OCI-M1 (cell line): ENCODE measurements at regions not wholly inside any gene's neighbourhood (a gene's known extent, or its start where the extent isn't known, plus 50 kb on each side); places are given as distances from the start of the nearest gene placed in this dataset.
"Not testable (repeated sequence)": the region's sequence is repeated elsewhere in the genome, so short reads cannot be mapped to it uniquely, and the experiment has no call there.

Source experiments
- DNase-seq: peaks from one replicate; lab custom pipeline; 2025; lab: John Stamatoyannopoulos, UW

DNA sequence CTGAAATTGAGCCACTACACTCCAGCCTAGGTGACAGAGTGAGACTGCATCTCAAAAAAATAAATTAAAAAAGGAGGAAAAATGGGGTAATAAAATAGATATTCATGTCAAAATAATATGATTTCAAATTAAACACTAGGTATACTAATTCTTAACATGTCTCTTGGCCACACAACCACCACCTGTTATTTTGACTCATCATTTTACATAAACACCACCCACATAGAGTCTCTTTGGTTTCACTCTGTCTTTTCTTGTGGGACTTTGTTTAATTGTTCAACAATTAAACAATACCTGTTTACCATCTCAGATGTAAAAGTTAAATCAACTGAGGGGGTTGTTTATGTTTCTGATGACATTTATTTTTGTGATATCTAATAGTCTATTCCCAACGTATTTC is 476.8 kb upstream of the ADGRB3 start:
- DNase-seq: no peak

DNA sequence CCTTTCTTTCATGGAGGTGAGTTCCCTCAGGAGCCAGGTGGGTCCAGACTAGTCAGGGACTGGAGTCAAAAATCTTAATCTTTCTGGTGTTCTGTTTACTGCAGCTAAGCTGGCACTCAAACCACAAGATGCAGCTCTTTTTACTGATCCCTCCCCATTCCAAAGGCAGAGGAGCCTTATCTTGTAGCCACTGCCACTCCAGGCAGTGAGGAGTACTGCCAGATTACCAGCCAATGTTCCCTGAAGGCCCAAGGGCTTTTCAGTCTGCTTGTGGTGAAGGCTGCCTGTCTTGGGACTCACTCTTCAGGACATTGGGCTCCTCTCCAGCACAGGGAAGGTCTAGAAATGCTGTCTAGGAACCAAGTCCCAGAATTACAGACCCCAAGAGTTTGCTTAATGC is 490.4 kb upstream of the ADGRB3 start:
- DNase-seq: peak; percentile 71

DNA sequence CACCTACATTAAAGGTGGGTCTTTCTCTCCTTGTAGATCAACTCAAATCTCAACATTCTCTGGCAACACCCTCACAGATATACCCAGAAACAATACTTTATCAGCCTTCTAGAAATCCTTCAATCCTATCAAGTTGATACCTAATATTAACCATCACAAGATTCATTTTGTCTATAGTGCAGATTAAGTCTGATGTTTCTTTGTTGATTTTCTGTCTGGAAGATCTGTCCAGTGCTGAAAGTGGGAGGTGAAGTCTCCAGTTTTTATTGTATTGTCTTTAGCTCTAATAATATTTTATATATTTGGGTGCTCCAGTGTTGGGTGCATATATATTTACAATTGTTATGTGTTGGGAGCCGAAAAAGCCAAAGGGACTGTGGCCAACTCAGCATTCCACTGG is 493.9 kb upstream of the ADGRB3 start:
- DNase-seq: no peak

DNA sequence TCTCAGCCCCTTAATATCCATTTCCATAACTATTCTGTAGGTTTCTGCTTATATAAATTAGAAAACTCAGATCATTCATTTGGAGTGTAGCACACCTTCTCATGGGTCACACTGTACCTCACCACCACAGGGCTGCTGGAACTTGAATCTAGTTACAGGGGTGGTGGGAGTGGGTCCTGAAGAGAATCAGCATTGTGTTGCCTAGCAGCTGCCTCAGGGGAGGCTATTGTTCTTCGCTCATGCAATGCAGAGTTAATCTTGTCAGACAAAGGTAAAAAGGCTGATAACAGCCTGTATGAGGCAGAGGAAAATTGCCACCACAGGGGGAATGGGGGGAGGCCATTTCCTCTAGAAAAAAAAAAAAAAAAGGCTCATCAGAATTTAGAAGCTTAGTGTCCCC is 496.0 kb upstream of the ADGRB3 start:
- no peak for DNase-seq

DNA sequence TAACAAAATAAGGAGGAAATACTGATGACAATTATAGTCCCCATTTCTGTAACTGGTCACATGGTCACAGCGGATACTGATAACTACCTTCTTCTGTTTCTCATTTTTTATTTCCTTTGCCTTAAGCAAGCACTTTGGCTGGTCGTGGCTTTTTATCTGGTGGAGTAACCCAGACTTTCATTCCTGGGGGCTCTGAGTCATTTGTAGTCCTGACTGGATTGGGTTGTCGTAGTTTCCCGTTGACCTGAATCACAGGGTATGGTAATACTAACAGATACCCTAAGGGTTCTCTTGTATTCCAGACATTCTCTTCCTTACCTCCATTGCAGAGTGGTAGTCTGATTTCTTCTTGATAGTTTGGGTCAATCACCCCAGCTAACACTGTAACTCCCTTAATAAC is 500.3 kb upstream of the ADGRB3 start:
- DNase-seq: no peak

DNA sequence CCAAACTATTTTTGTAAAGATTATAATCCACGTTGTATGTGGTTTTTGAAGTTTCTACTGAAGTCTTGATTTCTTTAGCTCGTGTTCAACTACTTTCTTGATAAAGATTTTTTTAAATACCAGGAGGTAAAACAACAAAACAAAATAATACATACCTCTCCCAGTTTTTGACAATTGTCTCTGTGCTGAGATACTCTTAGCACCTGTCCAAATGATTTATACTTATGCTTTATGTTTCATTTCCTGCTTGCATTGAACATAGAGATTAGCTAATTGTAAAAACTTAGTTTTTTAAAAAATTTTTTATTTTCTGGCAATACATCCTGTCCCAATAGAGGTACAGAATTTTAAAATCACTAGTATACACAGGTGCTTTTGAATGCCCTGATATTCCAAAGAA is 506.9 kb upstream of the ADGRB3 start:
- peak; percentile 45 for DNase-seq

DNA sequence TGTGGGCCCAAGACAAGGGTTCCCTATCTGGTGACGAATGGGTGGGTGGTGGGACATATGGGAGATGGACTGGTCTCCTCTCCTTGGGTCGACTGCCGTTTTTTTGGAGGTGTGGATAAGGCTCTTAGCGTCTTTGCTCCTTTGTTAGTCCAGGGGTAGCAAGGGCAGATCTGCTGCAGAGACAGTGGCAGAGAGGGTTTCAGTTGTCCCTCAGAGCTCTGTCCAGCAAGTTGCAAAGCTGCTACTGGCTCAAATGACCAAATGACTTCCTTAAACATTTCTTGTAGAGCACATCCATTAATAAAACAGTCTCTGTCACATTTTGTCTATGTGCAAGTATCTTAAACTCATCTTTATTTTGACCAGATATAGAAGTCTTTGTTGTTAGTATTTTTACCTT is 508.0 kb upstream of the ADGRB3 start:
- no peak for DNase-seq

DNA sequence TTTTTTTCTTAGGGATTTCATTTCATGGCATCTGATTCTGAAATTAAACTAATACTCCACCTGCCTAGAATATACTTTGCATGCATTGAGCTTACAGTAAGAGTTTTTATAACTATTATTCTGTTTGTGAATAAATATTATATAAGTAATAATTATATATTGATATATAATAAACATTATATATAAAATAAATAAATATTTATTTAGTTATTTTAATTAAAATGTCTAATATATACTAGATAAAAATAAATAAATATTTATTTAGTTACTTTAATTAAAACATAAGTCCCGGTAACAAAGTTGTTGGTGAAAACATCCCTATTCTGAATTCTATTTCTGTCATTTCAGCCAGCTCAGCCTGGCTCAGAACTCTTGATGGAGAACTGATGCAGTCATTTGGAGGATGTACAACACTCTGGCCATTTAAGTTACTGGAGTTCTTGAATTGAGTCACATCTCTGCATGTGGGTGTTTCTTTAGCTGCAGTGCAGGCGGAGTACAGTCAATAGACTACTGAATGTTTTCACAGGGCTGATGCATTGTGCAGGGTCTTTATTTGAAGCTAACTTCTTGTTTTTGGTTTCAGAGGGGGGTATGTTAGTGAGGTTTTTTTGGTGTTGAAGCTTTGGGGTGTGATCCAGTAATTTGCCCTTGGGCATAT is 508.9 kb upstream of the ADGRB3 start:
- DNase-seq: no peak

DNA sequence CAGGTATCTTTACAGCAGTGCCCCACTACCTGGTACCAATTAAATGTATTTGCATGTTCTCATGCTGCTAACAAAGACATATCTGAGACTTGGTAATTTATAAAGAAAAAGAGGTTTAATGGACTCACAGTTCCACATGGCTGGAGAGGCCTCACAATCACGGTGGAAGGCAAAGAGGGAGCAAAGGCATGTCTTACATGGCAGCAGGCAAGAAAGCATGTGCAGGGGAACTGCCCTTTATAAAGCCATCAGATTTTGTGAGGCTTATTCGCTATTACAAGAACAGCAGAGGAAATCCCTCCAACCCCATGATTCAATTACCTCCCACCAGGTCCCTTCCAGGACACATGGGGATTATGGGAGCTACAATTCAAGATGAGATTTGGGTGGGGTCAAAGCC is 512.1 kb upstream of the ADGRB3 start:
- not testable (repeated sequence) for DNase-seq

DNA sequence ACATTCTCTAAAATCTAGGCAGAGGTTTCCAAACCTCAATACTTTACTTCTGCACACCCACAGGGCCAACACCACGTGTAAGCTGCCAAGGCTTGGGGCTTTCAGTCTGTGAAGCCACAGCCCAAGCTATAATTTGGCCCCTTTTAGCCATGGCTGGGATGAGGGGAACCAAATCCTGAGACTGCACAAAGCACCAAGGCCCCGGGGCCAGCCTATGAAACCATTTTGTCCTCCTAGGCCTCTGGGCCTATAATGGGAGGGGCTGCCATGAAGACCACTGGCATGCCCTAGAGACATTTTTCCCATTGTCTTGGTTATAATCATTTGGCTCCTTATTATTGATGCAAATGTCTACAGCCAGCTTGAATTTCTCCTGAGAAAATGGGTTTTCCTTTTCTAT is 513.0 kb upstream of the ADGRB3 start:
- DNase-seq: no peak

DNA sequence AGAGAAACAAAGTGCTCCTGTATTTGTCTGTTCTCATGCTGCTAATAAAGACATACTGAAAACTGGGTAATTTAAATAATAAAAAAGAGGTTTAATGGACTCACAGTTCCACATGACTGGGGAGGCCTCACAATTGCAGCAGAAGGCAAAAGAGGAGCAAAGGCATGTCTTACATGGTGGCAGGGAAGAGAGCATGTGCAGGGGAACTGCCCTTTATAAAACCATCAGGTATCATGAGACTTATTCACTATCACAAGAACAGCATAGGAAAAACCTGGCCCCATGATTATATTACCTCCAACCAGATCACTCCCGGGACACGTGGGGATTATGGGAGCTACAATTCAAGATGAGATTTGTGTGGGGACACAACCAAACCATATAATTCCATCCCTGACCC is 514.1 kb upstream of the ADGRB3 start:
- DNase-seq: not testable (repeated sequence)

DNA sequence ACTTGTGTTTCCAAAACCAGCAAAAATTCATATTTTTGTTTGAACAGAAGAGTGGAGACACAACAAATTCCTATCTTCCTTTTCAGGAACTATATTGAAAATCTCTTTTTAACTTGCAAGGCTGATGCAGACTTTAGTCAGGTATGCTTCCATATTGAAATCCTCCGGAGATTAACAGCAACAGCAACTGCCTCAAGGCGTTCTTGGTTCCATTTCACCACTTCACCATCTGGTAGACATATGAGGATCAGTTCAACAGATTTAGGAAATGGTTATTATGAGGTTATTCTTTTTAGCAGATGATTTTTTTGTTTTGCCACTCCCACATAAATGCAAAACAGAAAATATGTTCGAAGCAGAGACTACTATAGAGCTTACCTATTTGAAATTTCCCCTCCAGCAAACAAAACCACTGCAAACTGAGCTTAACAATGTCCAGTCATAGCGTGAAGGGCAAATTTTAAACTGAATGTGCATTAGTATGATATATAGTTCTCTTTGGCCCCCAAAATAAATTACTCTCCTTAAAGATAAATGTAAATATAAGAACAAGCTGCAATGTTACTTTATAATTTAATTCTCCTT is 520.5 kb upstream of the ADGRB3 start:
- DNase-seq: no peak

DNA sequence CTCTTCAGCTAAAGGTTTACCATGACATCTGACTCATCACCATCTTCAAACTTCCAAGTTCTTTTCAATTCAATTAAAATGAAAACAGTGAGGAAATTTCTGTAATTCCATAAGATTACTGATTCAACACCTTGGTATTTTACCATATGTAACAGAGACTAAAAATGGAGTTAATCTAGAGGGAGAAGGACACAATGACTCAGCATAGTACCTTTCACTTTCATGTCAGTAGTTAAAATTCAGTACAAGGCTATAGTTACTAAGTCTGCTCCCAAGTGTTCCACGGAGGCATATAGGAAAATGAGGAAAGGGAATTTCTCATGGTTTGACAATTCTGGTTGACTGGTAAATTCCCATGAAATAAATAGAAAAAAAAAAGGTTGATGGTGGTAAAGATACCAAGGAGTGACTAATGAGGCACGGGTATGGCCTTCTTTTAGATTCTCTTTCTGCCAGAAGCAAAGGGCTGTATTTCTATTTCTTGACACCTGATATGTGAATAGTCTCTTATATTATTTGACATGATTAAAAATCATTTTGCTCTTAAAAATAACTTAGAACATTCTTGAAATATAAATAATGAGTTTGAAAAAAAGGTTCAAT is 526.7 kb upstream of the ADGRB3 start:
- DNase-seq: peak; percentile 75

DNA sequence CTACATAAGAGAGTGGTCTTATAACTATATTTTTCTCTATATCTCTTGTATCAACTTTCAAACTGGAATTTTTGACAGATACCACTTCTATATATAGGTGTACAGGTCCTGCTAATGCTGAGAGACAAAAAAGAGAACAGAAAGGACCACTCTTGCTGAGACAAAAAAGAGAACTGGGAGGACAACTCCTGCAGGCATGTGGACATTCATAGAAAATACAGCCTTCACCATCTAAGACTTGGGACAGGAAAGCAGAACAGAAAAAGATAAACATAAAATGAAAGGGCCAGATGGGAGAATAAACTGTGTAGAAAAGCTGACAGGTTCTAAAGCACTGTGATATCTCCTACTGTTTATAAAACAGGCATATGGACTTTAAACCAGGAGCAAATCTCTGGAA is 541.0 kb upstream of the ADGRB3 start:
- DNase-seq: peak; percentile 76

DNA sequence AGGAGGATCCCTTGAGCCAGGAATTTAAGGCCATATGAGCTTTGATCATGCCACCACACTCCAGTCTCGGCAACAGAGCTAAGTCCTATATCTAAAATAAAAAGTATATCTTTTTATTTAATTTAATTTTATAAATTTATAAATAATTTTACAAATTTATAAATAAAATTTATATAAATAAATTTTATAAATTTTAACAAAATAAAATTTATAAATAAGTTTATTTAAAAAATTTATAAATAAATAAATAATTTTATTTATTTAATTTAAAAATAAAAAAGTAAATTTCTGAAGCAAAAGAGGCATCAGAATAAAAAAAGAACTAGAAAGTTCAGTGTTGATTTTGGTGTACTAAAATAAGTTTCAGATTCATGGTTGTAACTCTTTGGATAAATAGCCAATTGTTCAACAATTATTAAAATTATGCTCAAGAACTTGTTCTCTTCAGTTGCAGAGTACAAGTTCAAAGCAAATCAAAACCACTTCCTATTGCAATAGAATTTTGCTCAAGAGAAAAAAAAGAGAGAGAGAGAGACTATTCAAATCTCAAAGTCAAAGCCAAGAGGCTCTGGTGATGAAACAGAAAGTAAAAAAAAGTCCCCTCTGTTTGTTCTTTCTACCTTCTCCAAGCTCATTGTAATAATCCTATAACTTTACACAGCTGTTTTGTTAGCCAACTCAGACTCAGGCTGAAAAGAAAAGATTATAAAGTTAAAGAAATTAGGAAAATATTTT is 547.5 kb upstream of the ADGRB3 start:
- DNase-seq: peak; percentile 94

DNA sequence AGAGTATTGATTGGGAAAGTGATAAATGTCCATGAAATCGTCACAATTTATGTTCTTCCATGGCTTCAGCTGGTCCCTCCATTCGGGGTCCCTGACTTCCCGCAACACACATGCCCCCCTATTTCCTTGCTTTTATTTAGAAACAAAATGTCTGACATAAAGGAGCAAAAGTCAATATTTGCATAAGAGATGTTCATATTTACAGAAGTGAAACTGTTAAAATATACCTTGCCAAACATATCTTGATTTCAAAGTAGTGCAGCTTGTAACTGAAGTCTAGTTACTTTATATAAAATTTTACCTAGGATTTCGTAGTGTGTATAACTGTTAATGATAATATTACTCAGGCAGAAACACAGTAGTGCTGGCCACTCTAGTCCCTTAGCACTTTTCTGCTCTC is 548.9 kb upstream of the ADGRB3 start:
- DNase-seq: no peak

DNA sequence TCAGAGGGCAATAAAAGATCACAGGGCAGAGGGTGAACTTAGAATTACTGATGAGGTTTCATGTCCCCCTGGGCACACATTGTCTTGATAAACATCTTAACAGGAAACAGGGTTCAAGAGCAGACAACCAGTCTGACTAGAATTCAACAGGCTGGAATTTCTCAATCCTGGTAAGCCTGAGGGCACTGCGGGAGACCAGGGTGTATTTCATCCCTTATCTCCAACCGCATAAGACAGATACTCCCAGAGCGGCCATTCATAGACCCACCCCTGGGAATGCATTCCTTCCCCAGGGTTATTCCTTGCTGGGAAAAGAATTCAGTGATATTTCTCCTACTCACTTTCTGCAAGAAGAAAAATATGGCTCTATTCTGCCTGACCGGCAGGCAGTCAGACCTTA is 549.5 kb upstream of the ADGRB3 start:
- DNase-seq: not testable (repeated sequence)

DNA sequence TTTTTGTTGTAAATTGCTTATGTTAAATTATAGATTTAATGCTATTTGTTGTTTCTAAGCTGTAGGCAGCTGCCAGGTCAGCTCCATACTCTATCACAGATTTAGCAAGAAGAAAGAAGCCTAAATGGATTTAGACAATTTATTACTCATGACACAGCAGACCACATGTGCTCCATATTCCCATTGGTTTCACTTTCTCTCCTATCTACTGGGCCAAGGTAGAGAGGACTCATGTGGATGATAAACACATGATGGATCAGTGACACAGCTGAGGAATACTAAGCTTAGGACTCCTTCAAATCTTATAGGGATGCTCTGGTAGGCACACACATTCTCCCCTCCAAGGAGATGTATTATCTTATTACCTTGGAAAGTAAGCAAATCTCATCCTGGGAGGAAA is 553.0 kb upstream of the ADGRB3 start:
- DNase-seq: peak; percentile 88

DNA sequence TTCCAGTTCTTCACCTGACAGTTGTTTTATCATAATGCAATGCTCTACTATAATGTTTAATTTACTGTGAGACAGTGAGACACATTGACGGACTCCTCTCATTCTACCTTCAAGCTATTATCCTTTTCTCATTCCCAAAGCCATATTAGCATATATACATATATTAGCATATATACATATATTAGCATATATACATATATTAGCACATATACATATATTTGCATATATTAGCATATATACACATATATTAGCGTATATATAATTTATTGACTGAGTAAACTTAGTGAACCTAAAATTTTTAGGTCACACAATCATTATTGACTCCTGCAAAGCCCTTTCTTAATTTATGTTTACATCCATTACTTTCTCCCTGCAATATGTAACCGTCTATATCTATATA is 555.0 kb upstream of the ADGRB3 start:
- DNase-seq: peak; percentile 40

DNA sequence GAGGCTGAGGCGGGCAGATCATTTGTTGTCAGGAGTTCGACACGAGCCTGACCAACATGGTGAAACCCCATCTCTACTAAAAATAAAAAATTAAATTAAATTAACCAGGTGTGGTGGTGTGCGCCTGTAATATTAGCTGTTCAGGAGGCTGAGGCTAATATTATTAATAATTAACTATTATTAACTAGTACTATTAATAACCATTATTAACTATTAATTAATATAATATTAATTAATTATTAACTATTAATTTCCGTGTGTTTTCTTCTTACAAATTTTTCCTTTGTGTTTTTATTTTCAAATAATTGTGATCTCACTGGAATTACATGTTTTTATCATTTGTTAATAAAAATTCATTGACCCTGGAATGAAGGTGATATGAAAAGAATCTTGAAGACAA is 557.4 kb upstream of the ADGRB3 start:
- no peak for DNase-seq

DNA sequence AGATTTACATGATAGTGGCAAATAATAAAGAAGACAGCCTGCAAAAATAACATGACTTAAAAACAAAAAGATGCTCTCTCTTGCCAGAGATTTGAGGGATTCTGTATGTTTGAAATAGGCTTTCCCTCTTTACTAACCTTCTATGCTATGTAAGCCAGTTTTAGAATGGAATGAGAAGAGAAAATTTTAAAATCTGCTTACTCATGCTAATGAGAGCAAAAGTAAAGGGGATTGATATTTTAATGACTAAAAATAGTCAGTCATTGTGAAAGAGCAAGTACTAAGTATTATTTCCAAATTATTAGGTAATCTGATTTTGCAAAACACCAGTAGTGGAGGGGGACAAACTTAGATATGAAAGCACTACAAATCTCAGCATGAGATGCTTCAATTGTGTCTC is 563.3 kb upstream of the ADGRB3 start:
- no peak for DNase-seq

DNA sequence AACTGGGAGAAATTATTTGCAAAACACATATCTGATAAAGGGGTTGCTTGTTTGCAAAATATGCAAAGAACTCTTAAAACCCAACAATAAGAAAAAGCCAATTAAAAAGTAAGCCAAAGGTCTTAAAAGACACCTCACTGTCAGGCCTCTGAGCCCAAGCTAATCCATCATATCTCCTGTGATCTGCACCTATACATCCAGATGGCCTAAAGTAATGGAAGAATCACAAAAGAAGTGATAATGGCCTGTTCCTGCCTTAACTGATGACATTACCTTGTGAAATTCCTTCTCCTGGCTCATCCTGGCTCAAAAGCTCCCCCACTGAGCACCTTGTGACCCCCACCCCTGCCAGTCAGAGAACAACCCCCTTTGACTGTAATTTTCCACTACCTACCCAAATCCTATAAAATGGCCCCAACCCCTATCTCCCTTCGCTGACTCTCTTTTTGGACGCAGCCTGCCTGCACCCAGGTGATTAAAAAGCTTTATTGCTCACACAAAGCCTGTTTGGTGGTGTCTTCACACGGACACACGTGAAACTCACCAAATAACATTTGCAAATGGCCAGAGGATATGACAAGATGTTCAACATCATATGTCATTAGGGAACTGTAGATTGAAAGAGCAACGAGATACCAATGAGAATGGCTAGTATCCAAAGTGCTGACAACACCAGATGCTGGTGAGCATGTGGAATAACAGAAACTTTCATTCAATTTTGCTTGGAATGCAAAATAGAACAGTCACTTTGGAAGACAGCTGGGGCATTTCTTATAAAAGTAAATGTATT is 565.0 kb upstream of the ADGRB3 start:
- no peak for DNase-seq
